ENCODE measurements at regions not wholly inside any gene's neighbourhood (a gene's known extent, or its start where the extent isn't known, plus 50 kb on each side); places are given as distances from the start of the nearest gene placed in this dataset.

- no peak overlapping the region for H3K9ac ChIP-seq (replicated peaks; ENCODE audit: extremely low read depth, insufficient read depth, low read length)
- dilution Hi-C loops (cut with MboI; ENCODE audit: extremely low pct_ligation_motif_present, low sequenced_read_pairs) = no loop called here
- no peaks in the 10 kb centered on the region for H3K27me3 ChIP-seq (ENCODE audit: control insufficient read depth in 2 of 2, insufficient read depth in 2 of 2, low read length in 2 of 2)
- no peaks in the 10 kb centered on the region for H3K9me1 ChIP-seq (replicated peaks; ENCODE audit: control insufficient read depth, extremely low read depth, insufficient read depth, low read length)
- no TSS peak for BruUV-seq (replicated peaks)
- no peak overlapping the region for H3K27ac ChIP-seq (ENCODE audit: insufficient read depth, low read depth, low read length)
- H3K4me1 ChIP-seq (ENCODE audit: control insufficient read depth, extremely low read depth, insufficient read depth, low read length) = no peaks in the 10 kb centered on the region
- TF ChIP-seq EZH2 (IDR thresholded peaks at IDR 0.05; ENCODE audit: borderline replicate concordance, low read depth, low read length, severe bottlenecking) (no peak), MAX (IDR thresholded peaks at IDR 0.05; ENCODE audit: insufficient read depth, insufficient read length) (no peak), CTCF (IDR thresholded peaks at IDR 0.05; ENCODE audit: extremely low read depth in 1 of 2, insufficient read depth in 1 of 2, low read depth in 1 of 2, low read length in 2 of 2) (no peak), MYC (IDR thresholded peaks at IDR 0.05; ENCODE audit: low read depth, low read length) (no peak), POLR2AphosphoS5 (IDR thresholded peaks at IDR 0.05; ENCODE audit: insufficient read depth, low read depth, low read length) (no peak), POLR2A (IDR thresholded peaks at IDR 0.05; ENCODE audit: low read depth, low read length) (no peak), FOS (IDR thresholded peaks at IDR 0.05; ENCODE audit: borderline replicate concordance, insufficient read depth, low read length) (no peak), JUN (IDR thresholded peaks at IDR 0.05; ENCODE audit: borderline replicate concordance, insufficient read depth, insufficient read length, low read depth) (no peak), GATA2 (IDR thresholded peaks at IDR 0.05; ENCODE audit: insufficient read depth, insufficient read length, low read depth, low read length) (no peak)
- H2AFZ ChIP-seq (ENCODE audit: low read depth, low read length) = no peak overlapping the region
- CTCF ChIA-PET = interaction anchor here (1.0 kb wide), 1 partner anchor 127 kb away, joined by 3 read pairs; no protein-coding TSS in a partner anchor
- no peaks in the 10 kb centered on the region for H3K36me3 ChIP-seq (ENCODE audit: control insufficient read depth in 2 of 2, extremely low read depth in 1 of 2, insufficient read depth in 2 of 2, low read length in 2 of 2)
- no peaks in the 10 kb centered on the region for H3K9me3 ChIP-seq (replicated peaks; ENCODE audit: control insufficient read depth, insufficient read depth, low read length)
- intact Hi-C loops (cut with micrococcal nuclease) = no loop called here
- FAIRE-seq (no peak), DNase-seq (ENCODE audit: low read depth, low spot score) (no peak)
- no peak overlapping the region for H3K4me3 ChIP-seq (replicated peaks in 1 of 3; ENCODE audit: insufficient read depth in 1 of 3, low read depth in 1 of 3, low read length in 3 of 3)
- H3K4me2 ChIP-seq (ENCODE audit: insufficient read depth, low read length) = no peak overlapping the region
- H4K20me1 ChIP-seq (replicated peaks; ENCODE audit: control insufficient read depth, extremely low read depth, insufficient read depth, low read length) = no peaks in the 10 kb centered on the region
- H3K79me2 ChIP-seq (ENCODE audit: control insufficient read depth, insufficient read depth, low read length) = no peaks in the 10 kb centered on the region
- POLR2A ChIA-PET = no interaction called here
These were observed 89.2 kb upstream of the BHLHE23 start for GRCh38 chr20:63095718-63096654.
